ENCODE measurements at regions not wholly inside any gene's neighbourhood (a gene's known extent, or its start where the extent isn't known, plus 50 kb on each side); places are given as distances from the start of the nearest gene placed in this dataset.

GRCh38 chr1:30575066-30575465, 148.3 kb downstream of the MATN1 start:
- Mint-ChIP-seq H3K36me3 (ENCODE audit: low read depth) (no peaks in the 10 kb centered on the region), H3K4me3 (no peak overlapping the region), H3K9me3 (no peaks in the 10 kb centered on the region), H3K27ac (no peak overlapping the region), H3K4me1 (no peaks in the 10 kb centered on the region), H3K27me3 (ENCODE audit: insufficient read depth) (peaks cover 7% of the 10 kb centered on the region)
- Histone ChIP-seq H3K9ac (ENCODE audit: extremely low read depth, low read length, poor library complexity, severe bottlenecking) (no peak overlapping the region), H3K36me3 (ENCODE audit: control insufficient read depth, insufficient read depth, low read length) (no peaks in the 10 kb centered on the region), H3K27ac (ENCODE audit: low read depth, low read length) (no peak overlapping the region), H3K4me3 (ENCODE audit: low read length) (no peak overlapping the region), H3K4me1 (ENCODE audit: control insufficient read depth, insufficient read depth, low read length) (no peaks in the 10 kb centered on the region), H3K27me3 (ENCODE audit: control insufficient read depth, insufficient read depth, low read length, poor library complexity, severe bottlenecking) (no peaks in the 10 kb centered on the region), H3K9me3 (ENCODE audit: control insufficient read depth, low read length) (no peaks in the 10 kb centered on the region)
- no peak for DNase-seq
- WGBS, 2 experiments (ENCODE audit: insufficient coverage in 1 of 2, insufficient read length in 1 of 2), result 88 to 96% methylated on average over 4 to 5 of the region's 5 CpGs
- TF ChIP-seq CTCF (conservative IDR thresholded peaks at IDR 0.05), result no peak

- no peaks in the 10 kb centered on the region for H3K4me1 ChIP-seq (ENCODE audit: control insufficient read depth, insufficient read depth, low read length)
- H3K27ac Mint-ChIP-seq, result no peak overlapping the region
Measured at GRCh38 chr1:30572192-30572591, 151.2 kb downstream of the MATN1 start.

GRCh38 chr1:30571380-30571779, 152.0 kb downstream of the MATN1 start:
- WGBS, 2 experiments (ENCODE audit: insufficient coverage in 1 of 2, insufficient read length in 1 of 2), result 80 to 83% methylated on average over 1 to 4 of the region's 4 CpGs
- H3K36me3 Mint-ChIP-seq (ENCODE audit: low read depth), result no peaks in the 10 kb centered on the region
- no peaks in the 10 kb centered on the region for H3K4me1 Mint-ChIP-seq
- no peak overlapping the region for H3K27ac Mint-ChIP-seq
- no peak for TF ChIP-seq CTCF (conservative IDR thresholded peaks at IDR 0.05)
- peaks cover 5% of the 10 kb centered on the region for H3K27me3 Mint-ChIP-seq (ENCODE audit: insufficient read depth)
- no peak overlapping the region for H3K4me3 ChIP-seq (ENCODE audit: low read length)
- H3K9me3 Mint-ChIP-seq, result peaks cover 5% of the 10 kb centered on the region
- H3K36me3 ChIP-seq (ENCODE audit: control insufficient read depth, insufficient read depth, low read length), result no peaks in the 10 kb centered on the region
- no peak overlapping the region for H3K27ac ChIP-seq (ENCODE audit: low read depth, low read length)
- no peaks in the 10 kb centered on the region for H3K4me1 ChIP-seq (ENCODE audit: control insufficient read depth, insufficient read depth, low read length)
- H3K4me3 Mint-ChIP-seq, result no peak overlapping the region
- no peaks in the 10 kb centered on the region for H3K27me3 ChIP-seq (ENCODE audit: control insufficient read depth, insufficient read depth, low read length, poor library complexity, severe bottlenecking)
- no peaks in the 10 kb centered on the region for H3K9me3 ChIP-seq (ENCODE audit: control insufficient read depth, low read length)
- no peak overlapping the region for H3K9ac ChIP-seq (ENCODE audit: extremely low read depth, low read length, poor library complexity, severe bottlenecking)
- DNase-seq, result no peak

More at GRCh38 chr1:30572192-30572591, 151.2 kb downstream of the MATN1 start:
- no peak for DNase-seq
- Histone ChIP-seq H3K36me3 (ENCODE audit: control insufficient read depth, insufficient read depth, low read length) (no peaks in the 10 kb centered on the region), H3K27me3 (ENCODE audit: control insufficient read depth, insufficient read depth, low read length, poor library complexity, severe bottlenecking) (no peaks in the 10 kb centered on the region), H3K9me3 (ENCODE audit: control insufficient read depth, low read length) (no peaks in the 10 kb centered on the region), H3K4me3 (ENCODE audit: low read length) (no peak overlapping the region), H3K27ac (ENCODE audit: low read depth, low read length) (no peak overlapping the region), H3K9ac (ENCODE audit: extremely low read depth, low read length, poor library complexity, severe bottlenecking) (no peak overlapping the region)
- no peaks in the 10 kb centered on the region for H3K4me1 Mint-ChIP-seq
- no peaks in the 10 kb centered on the region for H3K36me3 Mint-ChIP-seq (ENCODE audit: low read depth)
- H3K27me3 Mint-ChIP-seq (ENCODE audit: insufficient read depth), result peaks cover 5% of the 10 kb centered on the region
- TF ChIP-seq CTCF (conservative IDR thresholded peaks at IDR 0.05), result no peak
- peaks cover 4% of the 10 kb centered on the region for H3K9me3 Mint-ChIP-seq
- H3K4me3 Mint-ChIP-seq, result no peak overlapping the region

All from endodermal cell (in vitro differentiated cells).